T-helper 1 cell treated with Interleukin-12 subunit alpha and Interleukin-12 subunit beta and Interleukin-4 antibody, amounts not matched to agents 30 μg/mL and 1 μg/mL, for 36 hours (primary cell): ENCODE measurements at regions not wholly inside any gene's neighbourhood (a gene's known extent, or its start where the extent isn't known, plus 50 kb on each side); places are given as distances from the start of the nearest gene placed in this dataset.

ENCODE experiments used
- H3K27ac Mint-ChIP-seq: one replicate; pipeline ENCODE4 v1.8.0; 2021; ENCODE audit warnings: mild to moderate bottlenecking, mixed read lengths
- H3K27me3 Mint-ChIP-seq: one replicate; pipeline ENCODE4 v1.8.0; 2021; ENCODE audit warnings: low read depth, mixed read lengths
- H3K36me3 Mint-ChIP-seq: one replicate; pipeline ENCODE4 v1.8.0; 2021; ENCODE audit warnings: low read depth, mixed read lengths
- H3K4me1 Mint-ChIP-seq: one replicate; pipeline ENCODE4 v1.8.0; 2021; ENCODE audit warnings: low read depth, mixed read lengths
- H3K4me3 Mint-ChIP-seq: one replicate; pipeline ENCODE4 v1.8.0; 2021; ENCODE audit warnings: mild to moderate bottlenecking, moderate library complexity, mixed read lengths
- H3K9me3 Mint-ChIP-seq: one replicate; pipeline ENCODE4 v1.8.0; 2021; ENCODE audit warnings: mixed read lengths

DNA sequence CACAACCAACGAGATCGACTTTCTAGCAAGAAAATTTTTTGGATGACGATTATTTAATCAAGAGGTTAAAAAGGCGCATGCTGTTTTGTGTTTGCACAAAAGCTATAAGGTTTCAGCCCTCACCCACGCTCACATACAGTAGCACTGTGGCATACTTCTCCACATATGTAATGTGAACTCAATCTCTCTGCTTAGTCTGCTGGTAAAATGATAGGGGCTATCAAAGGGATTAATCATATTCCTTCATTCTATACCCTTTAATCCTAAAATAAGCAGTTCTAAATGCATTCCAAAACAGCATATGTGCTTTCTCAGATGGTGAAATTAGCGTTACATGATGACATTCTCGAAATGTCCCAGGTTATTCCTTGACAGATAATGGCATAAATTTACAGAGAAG lies 196.9 kb upstream of the PRICKLE2 start:
- Mint-ChIP-seq H3K9me3 (no peaks in the 10 kb centered on the region), H3K4me3 (no peak overlapping the region), H3K36me3 (no peaks in the 10 kb centered on the region), H3K27ac (no peak overlapping the region), H3K27me3 (peaks cover 9% of the 10 kb centered on the region), H3K4me1 (no peaks in the 10 kb centered on the region)

DNA sequence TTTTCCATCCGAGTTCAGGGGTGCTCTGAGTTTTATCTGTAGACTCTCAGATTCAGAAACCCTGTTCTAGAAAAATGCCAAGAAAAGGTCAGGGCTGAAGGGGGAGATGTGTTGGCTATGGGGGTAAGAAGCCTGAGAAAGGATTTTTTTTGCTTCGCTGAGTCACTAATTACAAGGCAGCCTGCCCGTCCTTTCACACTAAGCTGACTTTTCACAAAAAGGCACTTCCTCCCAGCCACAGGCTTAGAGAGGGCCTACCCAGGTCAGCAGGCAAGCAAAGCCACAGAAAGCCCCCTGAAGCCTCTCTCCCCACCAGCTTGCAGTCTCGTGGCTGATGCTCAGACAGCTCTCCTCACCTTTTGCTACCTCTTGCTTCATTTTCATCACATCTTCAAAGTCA lies 192.6 kb upstream of the PRICKLE2 start:
- no peaks in the 10 kb centered on the region for H3K9me3 Mint-ChIP-seq
- H3K4me1 Mint-ChIP-seq: no peaks in the 10 kb centered on the region
- H3K4me3 Mint-ChIP-seq: no peak overlapping the region
- peaks cover 8% of the 10 kb centered on the region for H3K27me3 Mint-ChIP-seq
- no peak overlapping the region for H3K27ac Mint-ChIP-seq
- H3K36me3 Mint-ChIP-seq: no peaks in the 10 kb centered on the region

DNA sequence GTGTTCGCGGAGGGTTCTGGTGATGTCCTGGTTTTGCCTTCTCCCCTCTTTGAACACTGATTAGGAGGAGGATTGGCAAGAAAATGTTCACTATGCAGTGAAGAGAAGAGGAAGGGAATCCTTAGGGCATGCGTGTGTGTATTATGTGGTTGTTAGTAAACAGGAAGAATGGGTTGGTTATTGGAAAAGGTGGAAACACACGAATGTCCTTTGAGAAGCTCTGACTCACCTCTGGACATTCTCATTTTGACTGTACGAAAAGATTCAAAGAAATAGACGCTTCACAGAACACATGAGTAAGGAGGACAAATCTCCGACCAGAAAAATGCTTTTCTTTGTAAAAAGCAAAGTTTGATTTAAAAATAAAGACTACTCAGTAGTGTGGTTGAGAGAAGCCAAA lies 188.8 kb upstream of the PRICKLE2 start:
- Mint-ChIP-seq H3K4me1 (no peaks in the 10 kb centered on the region), H3K4me3 (no peak overlapping the region), H3K27ac (no peak overlapping the region), H3K36me3 (no peaks in the 10 kb centered on the region), H3K9me3 (no peaks in the 10 kb centered on the region), H3K27me3 (peaks cover 4% of the 10 kb centered on the region)

DNA sequence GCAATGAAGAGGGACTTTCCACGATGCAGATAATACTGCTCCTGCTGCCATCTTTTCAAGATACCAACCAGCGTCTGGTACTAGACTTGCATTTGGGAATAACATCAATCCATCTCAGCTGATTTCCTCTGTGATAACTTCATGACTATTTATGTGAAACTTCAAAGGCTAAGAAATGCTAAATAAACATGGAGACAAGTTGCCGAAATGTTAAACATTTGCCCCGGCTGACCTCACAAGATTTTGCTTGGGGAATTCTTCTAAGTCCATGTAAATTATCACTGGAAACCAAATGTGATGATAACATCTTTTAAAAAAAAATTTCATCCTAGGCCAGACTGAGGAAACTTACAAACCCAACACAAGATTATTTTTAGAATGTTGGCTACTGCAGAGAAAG lies 185.8 kb upstream of the PRICKLE2 start:
- Mint-ChIP-seq H3K27ac (no peak overlapping the region), H3K27me3 (peaks cover 8% of the 10 kb centered on the region), H3K4me3 (no peak overlapping the region), H3K9me3 (no peaks in the 10 kb centered on the region), H3K4me1 (no peaks in the 10 kb centered on the region), H3K36me3 (no peaks in the 10 kb centered on the region)

DNA sequence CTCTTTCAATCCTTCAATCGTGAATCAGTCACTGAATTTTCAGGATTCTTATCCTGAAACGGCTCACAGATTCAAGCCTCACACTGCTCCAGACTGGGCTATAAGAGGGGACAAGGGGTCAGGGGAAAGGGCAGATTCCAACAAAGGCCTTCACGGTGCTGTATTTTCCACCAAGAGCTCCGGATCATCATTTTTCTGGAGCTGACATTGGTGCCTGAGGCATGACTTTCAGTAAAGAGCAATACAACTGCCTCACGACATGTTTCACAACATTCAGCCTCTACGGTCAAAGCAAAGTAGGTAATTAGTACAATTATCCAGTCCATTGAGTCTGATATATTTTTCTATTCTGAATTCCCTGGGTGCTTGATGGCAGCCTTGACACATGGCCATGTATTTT lies 185.0 kb upstream of the PRICKLE2 start:
- Mint-ChIP-seq H3K27ac (no peak overlapping the region), H3K36me3 (no peaks in the 10 kb centered on the region), H3K4me1 (no peaks in the 10 kb centered on the region), H3K27me3 (peaks cover 9% of the 10 kb centered on the region), H3K9me3 (no peaks in the 10 kb centered on the region), H3K4me3 (no peak overlapping the region)

DNA sequence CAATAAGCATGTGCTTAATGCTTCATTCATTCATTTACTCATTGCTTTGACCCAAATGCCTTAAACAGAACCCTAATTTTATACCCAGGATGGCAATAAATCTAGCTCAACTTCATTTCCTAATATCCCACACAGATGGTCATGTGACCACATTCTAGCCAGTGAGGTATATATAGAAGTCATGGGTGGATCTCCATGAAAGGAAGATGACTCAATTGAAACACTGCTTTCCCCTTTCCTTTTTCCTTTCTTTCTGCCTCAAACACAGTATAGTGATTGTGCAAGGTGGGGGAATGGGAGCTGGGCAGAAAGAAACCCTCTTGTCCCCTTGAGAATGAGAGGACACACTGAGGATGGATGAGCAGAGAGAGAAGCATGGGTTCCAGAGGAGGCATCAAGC lies 183.5 kb upstream of the PRICKLE2 start:
- no peaks in the 10 kb centered on the region for H3K4me1 Mint-ChIP-seq
- no peak overlapping the region for H3K4me3 Mint-ChIP-seq
- peaks cover 9% of the 10 kb centered on the region for H3K27me3 Mint-ChIP-seq
- no peak overlapping the region for H3K27ac Mint-ChIP-seq
- no peaks in the 10 kb centered on the region for H3K9me3 Mint-ChIP-seq
- H3K36me3 Mint-ChIP-seq: no peaks in the 10 kb centered on the region

DNA sequence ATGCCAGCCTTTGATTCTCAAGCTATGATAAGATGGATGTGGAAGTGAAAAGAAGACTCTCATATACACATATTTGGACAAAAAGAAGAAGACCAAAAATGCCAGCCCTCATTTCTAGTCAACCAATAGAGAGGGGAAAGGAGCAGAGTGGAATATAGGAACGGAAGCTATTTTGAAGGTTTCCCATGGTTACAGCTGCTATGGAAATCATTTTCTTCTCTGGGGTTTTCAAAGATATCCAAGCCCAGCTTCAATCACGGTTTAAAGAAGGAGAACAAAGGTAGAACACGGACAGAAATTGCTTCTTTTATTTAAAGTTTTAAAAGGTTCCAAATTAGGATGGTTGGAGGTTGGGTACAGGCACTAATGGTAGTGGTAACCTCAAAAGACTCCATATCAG lies 181.0 kb upstream of the PRICKLE2 start:
- Mint-ChIP-seq H3K27ac (no peak overlapping the region), H3K27me3 (peaks cover 9% of the 10 kb centered on the region), H3K36me3 (no peaks in the 10 kb centered on the region), H3K9me3 (no peaks in the 10 kb centered on the region), H3K4me3 (no peak overlapping the region), H3K4me1 (no peaks in the 10 kb centered on the region)

DNA sequence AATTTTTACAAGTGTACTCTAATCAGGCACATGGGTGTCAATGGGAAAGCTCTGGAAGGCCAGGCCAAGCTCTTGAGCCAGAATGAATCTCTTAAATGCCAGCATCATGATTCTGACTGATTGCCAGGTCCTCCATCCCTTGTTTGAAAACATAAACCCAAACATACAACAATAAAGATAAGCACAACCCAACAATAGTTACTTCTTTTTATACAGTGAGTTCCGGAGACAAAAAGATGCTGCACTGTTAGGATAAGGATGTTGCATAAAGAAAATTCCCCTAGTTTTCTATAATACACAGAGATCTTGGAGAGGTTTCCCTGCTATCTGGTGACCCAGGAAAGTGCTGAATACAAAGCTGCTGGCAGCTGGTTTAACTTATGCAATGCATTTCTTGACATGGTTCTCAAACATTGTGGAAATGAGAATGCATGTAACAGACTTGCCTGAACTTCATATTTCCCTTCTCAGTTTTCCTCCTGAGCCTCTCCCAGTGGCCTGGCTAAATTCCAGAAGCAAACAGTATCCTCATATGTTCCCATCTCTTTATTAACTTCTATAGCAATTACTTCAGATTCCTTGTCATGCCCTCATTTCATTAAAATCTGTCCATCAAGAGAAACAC lies 180.1 kb upstream of the PRICKLE2 start:
- no peak overlapping the region for H3K27ac Mint-ChIP-seq
- H3K36me3 Mint-ChIP-seq: no peaks in the 10 kb centered on the region
- H3K4me3 Mint-ChIP-seq: no peak overlapping the region
- H3K4me1 Mint-ChIP-seq: no peaks in the 10 kb centered on the region
- no peaks in the 10 kb centered on the region for H3K9me3 Mint-ChIP-seq
- H3K27me3 Mint-ChIP-seq: peaks cover 9% of the 10 kb centered on the region

DNA sequence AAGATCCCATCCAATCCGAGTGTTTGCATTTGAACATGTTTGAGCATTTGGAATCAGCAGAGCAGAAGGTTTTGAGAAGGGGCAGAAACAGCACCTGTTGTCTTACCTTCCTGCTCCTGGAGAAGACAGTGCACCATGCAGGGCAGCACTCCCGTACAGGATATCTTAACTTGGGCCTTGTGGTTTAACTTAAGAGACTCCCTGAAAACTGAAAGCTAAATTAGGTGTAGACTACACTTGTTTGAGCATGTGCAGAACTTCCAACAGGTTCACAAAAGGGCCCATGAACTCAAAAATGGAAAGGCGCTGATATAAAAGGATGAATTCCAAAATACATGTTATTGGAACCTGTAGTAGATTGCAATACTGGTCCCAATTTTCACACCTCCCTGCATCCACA lies 175.4 kb upstream of the PRICKLE2 start:
- no peaks in the 10 kb centered on the region for H3K9me3 Mint-ChIP-seq
- H3K4me1 Mint-ChIP-seq: no peaks in the 10 kb centered on the region
- H3K27ac Mint-ChIP-seq: no peak overlapping the region
- H3K27me3 Mint-ChIP-seq: peaks cover 1% of the 10 kb centered on the region
- no peaks in the 10 kb centered on the region for H3K36me3 Mint-ChIP-seq
- H3K4me3 Mint-ChIP-seq: no peak overlapping the region

DNA sequence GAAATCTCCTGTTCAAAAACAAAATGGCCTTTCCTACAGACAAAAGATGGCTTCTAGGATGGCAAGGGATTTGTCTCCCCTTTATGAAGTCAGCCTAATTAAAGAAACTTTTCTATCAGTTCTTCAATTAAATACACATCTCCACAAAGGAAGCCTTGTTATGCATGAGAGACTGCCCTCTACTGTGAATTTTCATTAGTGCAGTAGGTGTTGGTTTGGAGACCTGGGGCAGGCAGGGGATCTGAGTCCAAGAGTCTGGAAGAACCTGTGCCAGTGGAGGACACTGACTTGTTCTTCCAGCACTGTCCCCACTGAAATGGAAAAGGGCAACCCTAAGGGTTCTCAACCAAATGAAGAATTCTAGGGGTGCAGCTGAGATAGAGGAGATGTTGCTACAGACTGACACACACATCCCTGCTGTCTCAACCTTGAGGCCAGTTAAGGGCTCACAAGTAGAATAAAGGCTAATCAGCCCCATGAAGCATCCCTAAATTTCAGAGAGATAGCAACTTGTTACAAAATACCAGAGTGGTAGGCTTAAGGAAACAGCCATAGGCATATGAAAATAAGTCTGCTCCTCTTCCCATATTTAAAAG lies 174.0 kb upstream of the PRICKLE2 start:
- H3K27me3 Mint-ChIP-seq: no peaks in the 10 kb centered on the region
- no peaks in the 10 kb centered on the region for H3K36me3 Mint-ChIP-seq
- H3K4me1 Mint-ChIP-seq: no peaks in the 10 kb centered on the region
- H3K4me3 Mint-ChIP-seq: no peak overlapping the region
- H3K27ac Mint-ChIP-seq: no peak overlapping the region
- no peaks in the 10 kb centered on the region for H3K9me3 Mint-ChIP-seq

DNA sequence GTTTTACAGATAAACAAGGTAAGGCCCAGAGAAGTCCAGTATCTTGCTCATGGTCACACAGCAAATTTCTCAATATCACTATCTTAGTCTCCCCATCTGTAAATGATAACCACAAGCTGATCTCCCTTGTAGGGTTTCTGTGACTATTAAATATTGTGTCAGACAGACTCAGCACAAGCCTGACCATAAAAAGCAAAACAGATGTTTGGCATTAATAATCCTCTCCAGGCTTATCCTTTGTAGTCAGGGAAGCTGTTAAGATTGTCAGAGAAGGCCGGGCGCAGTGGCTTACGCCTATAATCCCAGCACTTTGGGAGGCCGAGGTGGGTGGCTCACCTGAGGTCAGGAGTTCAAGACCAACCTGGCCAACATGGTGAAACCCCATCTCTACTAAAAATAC lies 173.2 kb upstream of the PRICKLE2 start:
- no peak overlapping the region for H3K4me3 Mint-ChIP-seq

DNA sequence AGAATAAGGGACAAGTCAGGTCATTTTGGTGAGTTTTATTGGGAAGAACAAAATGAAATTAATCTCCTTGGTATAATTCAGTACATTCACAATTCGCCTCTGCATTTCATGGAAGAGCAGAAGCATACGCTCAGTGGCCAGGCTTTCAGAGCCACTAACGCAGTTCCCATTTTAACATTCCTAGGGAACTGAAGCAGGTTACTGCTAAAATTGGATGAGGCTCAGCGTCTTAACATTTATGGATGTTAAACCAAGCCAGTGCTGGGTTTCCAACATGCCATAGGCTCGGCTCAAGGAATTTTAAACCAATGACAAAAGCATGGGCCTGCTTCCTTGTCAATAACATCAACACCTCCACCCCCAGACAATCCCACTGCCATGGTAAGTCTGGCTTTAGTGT lies 172.7 kb upstream of the PRICKLE2 start:
- no peaks in the 10 kb centered on the region for H3K9me3 Mint-ChIP-seq

More for the DNA sequence above, 173.2 kb upstream of the PRICKLE2 start:
- Mint-ChIP-seq H3K4me1 (no peaks in the 10 kb centered on the region), H3K27ac (no peak overlapping the region), H3K27me3 (no peaks in the 10 kb centered on the region), H3K36me3 (no peaks in the 10 kb centered on the region), H3K9me3 (no peaks in the 10 kb centered on the region)

DNA sequence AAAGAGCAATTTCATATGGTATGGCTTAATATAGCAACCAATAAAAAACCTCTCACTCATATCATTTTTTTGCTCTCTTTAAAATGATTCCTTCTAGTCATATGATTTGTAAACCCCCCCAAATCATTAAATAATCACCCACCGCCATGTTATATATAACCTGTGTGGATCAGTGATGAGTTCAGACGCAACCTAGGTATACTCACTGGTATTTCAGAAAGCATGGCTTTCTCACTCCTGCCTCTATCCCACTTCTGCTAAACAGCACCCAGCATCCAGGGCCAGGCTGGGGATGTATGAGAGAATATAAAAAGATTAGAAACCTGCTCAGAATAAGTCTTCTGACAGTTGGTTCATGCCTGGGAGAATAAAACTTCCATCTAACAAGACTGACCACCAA lies 172.3 kb upstream of the PRICKLE2 start:
- no peaks in the 10 kb centered on the region for H3K9me3 Mint-ChIP-seq

More for the DNA sequence above, 172.7 kb upstream of the PRICKLE2 start:
- H3K4me1 Mint-ChIP-seq: no peaks in the 10 kb centered on the region
- no peaks in the 10 kb centered on the region for H3K36me3 Mint-ChIP-seq
- no peaks in the 10 kb centered on the region for H3K27me3 Mint-ChIP-seq
- no peak overlapping the region for H3K27ac Mint-ChIP-seq
- no peak overlapping the region for H3K4me3 Mint-ChIP-seq

DNA sequence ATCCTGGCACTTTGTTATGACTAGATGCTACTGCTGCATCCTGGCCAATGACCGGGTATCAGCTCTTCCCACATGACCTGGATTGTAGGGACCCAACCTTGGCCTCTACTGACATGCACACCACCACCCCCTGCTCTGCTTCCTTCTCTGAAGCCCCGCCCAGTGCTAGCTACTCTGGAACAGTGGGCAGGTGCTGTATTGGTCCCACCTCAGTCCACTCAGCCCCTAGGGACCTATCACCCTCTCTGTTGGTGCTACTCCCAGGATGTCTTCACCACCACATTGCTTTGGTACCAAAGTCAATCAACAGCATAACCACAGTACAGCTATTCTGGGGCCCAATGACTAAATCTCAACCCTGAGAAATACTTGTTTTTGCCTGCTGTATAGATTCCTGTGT lies 170.2 kb upstream of the PRICKLE2 start:
- H3K4me3 Mint-ChIP-seq: no peak overlapping the region
- H3K9me3 Mint-ChIP-seq: no peaks in the 10 kb centered on the region
- no peaks in the 10 kb centered on the region for H3K4me1 Mint-ChIP-seq
- no peak overlapping the region for H3K27ac Mint-ChIP-seq
- H3K27me3 Mint-ChIP-seq: no peaks in the 10 kb centered on the region
- no peaks in the 10 kb centered on the region for H3K36me3 Mint-ChIP-seq

More for the DNA sequence above, 172.3 kb upstream of the PRICKLE2 start:
- Mint-ChIP-seq H3K36me3 (no peaks in the 10 kb centered on the region), H3K27me3 (no peaks in the 10 kb centered on the region), H3K4me3 (no peak overlapping the region), H3K4me1 (no peaks in the 10 kb centered on the region), H3K27ac (no peak overlapping the region)

DNA sequence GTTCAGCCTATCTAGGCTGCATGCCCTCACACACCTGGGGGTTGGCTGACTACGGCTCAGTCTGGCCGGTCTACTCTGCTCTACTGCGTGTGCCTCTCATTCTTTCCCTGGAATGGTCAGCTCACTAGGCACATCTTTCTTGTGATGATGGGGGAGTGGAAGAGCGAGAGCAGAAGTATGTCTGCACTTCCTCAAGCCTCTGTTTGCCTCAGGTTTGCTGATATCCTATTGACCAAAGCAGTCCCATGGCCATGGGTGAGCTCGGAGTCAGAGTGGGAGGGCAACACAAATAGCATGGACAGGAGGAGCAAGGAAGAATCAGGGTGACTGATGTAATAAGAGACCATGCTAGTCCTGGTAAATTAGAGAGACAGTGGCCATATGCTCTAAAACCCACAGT lies 167.9 kb upstream of the PRICKLE2 start:
- H3K27me3 Mint-ChIP-seq: peaks cover 4% of the 10 kb centered on the region
- no peak overlapping the region for H3K27ac Mint-ChIP-seq
- no peak overlapping the region for H3K4me3 Mint-ChIP-seq
- no peaks in the 10 kb centered on the region for H3K36me3 Mint-ChIP-seq
- no peaks in the 10 kb centered on the region for H3K9me3 Mint-ChIP-seq
- no peaks in the 10 kb centered on the region for H3K4me1 Mint-ChIP-seq

DNA sequence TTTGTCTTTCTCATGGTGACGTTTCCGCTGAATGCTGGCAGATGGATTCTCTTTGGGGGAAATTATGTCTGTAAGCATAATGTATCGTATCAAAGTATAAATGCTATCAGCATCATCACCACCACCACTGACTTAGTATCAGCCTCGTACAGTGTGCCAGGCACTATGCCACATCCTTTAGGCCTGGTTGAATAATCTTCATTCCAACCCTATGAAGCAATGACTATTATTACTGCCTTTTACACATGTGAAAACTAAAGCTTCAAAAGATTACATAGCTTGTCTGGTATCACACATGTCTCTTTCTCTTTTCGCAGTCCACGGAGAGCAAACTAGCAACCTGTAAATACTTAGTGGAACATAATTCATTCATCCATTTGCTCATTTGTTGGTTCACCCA lies 166.7 kb upstream of the PRICKLE2 start:
- Mint-ChIP-seq H3K4me1 (no peaks in the 10 kb centered on the region), H3K27me3 (peaks cover 10% of the 10 kb centered on the region), H3K36me3 (no peaks in the 10 kb centered on the region), H3K4me3 (no peak overlapping the region), H3K27ac (no peak overlapping the region), H3K9me3 (no peaks in the 10 kb centered on the region)
